ENCODE measurements at regions not wholly inside any gene's neighbourhood (a gene's known extent, or its start where the extent isn't known, plus 50 kb on each side); places are given as distances from the start of the nearest gene placed in this dataset.

GRCh38 chr3:7793786-7794185 lies 707.8 kb upstream of the LMCD1 start:
- DNase-seq = no peak
- TF ChIP-seq CTCF (IDR thresholded peaks at IDR 0.05; ENCODE audit: low read depth, low read length) = no peak
- no peak overlapping the region for H3K4me3 ChIP-seq (ENCODE audit: low read depth, low read length)
- no peaks in the 10 kb centered on the region for H3K4me1 ChIP-seq
- H3K27me3 ChIP-seq = no peaks in the 10 kb centered on the region
- H3K36me3 ChIP-seq = no peaks in the 10 kb centered on the region
- H3K9me3 ChIP-seq = no peaks in the 10 kb centered on the region

DNA sequence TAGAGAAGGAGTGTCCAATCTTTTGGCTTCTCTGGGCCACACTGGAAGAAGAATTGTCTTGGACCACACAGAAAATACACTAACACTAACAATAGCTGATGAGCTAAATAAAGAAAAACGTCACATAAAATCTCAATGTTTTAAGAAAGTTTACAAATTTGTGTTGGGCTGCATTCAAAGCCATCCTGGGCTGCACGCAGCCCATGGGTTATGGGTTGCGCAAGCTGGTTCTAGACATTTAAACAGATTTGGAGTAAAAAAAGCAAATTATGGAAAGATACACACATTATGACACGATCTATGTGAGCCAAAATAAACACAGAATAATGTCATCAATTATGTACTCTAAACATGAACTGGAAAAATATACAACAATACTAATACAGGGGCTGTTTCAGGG lies 703.3 kb upstream of the LMCD1 start:
- H3K4me3 ChIP-seq (ENCODE audit: low read depth, low read length) = no peak overlapping the region
- no peaks in the 10 kb centered on the region for H3K4me1 ChIP-seq
- TF ChIP-seq CTCF (IDR thresholded peaks at IDR 0.05; ENCODE audit: low read depth, low read length) = no peak
- H3K36me3 ChIP-seq = no peaks in the 10 kb centered on the region
- H3K27me3 ChIP-seq = no peaks in the 10 kb centered on the region
- DNase-seq = no peak
- H3K9me3 ChIP-seq = no peaks in the 10 kb centered on the region

DNA sequence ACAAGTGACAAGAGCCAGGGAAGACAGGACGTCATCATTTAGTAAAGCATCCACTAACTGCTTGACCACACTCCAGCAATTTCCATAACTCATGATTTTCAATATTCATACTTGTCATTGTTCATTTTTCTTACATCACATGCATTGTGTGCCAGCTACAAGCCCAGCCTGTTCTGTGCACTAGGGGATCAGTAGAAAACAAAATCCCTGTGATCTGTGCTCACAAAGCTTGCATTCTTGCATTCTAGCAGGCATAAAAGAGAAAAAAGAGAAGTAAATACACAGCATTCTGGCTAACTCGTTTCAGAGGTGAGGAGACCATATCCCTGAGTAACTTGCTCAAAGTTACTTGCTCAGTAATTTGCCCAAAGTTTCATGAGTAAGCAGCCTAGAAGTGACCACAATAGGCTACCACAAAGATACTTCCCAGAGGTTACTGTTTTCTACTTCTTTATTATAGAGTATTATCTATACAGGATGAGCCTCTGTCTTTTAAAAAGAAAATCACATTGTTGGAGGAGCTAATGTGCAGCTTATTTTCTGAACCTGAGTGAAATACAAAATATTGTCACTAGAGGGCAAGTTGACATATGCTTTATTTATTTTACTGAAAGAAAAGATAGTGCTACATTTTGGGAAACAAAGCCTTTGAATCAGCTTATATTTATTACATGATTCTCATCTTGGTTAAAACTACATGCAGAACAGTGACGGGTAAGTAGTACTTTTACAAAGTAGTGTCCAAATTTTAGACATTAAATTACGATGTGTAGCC lies 701.4 kb upstream of the LMCD1 start:
- Histone ChIP-seq H3K36me3 (no peaks in the 10 kb centered on the region), H3K4me3 (ENCODE audit: low read depth, low read length) (no peak overlapping the region), H3K27me3 (no peaks in the 10 kb centered on the region), H3K4me1 (no peaks in the 10 kb centered on the region), H3K9me3 (no peaks in the 10 kb centered on the region)
- TF ChIP-seq CTCF (IDR thresholded peaks at IDR 0.05; ENCODE audit: low read depth, low read length) = no peak
- DNase-seq = no peak

- H3K4me1 ChIP-seq = no peaks in the 10 kb centered on the region
- no peak for DNase-seq
- H3K4me3 ChIP-seq (ENCODE audit: low read depth, low read length) = no peak overlapping the region
- no peaks in the 10 kb centered on the region for H3K27me3 ChIP-seq
- H3K9me3 ChIP-seq = no peaks in the 10 kb centered on the region
- no peaks in the 10 kb centered on the region for H3K36me3 ChIP-seq
- no peak for TF ChIP-seq CTCF (IDR thresholded peaks at IDR 0.05; ENCODE audit: low read depth, low read length)
Observed at GRCh38 chr3:7812490-7812889, 689.1 kb upstream of the LMCD1 start.

DNA sequence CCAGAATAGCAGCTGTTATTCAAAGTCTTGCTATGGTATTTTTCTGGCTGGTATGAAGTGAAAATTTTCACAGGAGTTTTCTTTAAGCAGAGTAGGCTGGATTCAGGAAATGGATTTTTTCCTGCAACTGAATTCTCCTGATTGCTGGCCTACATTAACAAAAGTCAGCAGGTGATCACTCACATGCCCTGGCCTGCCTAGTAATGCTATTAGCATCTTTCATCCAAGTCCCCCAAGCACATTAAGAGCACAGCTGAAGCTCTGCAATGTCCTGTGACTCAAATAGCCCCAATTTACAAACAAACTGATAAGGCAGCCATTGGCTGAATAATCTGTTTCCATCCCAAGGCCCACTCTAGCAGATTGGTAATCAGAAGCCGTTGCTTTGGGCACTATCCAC lies 688.3 kb upstream of the LMCD1 start:
- H3K9me3 ChIP-seq = no peaks in the 10 kb centered on the region
- no peaks in the 10 kb centered on the region for H3K27me3 ChIP-seq
- H3K4me3 ChIP-seq (ENCODE audit: low read depth, low read length) = no peak overlapping the region
- no peak for TF ChIP-seq CTCF (IDR thresholded peaks at IDR 0.05; ENCODE audit: low read depth, low read length)
- H3K36me3 ChIP-seq = no peaks in the 10 kb centered on the region
- peak; percentile 24 for DNase-seq
- H3K4me1 ChIP-seq = no peaks in the 10 kb centered on the region

- Histone ChIP-seq H3K36me3 (no peaks in the 10 kb centered on the region), H3K9me3 (no peaks in the 10 kb centered on the region), H3K27me3 (no peaks in the 10 kb centered on the region), H3K4me1 (no peaks in the 10 kb centered on the region), H3K4me3 (ENCODE audit: low read depth, low read length) (no peak overlapping the region)
- TF ChIP-seq CTCF (IDR thresholded peaks at IDR 0.05; ENCODE audit: low read depth, low read length) = no peak
- no peak for DNase-seq
Observed at GRCh38 chr3:7817239-7817638, 684.4 kb upstream of the LMCD1 start.
